ENCODE measurements at regions not wholly inside any gene's neighbourhood (a gene's known extent, or its start where the extent isn't known, plus 50 kb on each side); places are given as distances from the start of the nearest gene placed in this dataset.

DNA sequence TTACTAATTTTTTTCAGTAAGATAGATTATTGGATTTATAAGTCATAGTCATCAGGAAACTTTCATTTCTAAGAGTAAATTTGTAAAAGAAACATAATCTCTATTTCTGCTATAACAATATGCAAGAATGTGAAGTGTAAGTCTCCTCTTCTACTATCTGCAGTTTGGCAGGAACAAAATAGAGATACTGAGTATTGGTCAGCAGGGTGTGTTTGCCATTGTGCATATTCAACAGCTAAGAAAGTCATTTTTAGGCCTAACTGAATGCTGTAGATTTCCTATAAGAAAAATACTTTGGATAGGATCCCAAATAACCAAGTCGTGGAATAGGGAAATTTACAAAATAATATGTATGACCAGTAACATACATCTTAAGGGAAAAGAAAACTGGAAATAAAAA is 253.3 kb upstream of the EPHA5 start:
- TF ChIP-seq, protein P1, sequence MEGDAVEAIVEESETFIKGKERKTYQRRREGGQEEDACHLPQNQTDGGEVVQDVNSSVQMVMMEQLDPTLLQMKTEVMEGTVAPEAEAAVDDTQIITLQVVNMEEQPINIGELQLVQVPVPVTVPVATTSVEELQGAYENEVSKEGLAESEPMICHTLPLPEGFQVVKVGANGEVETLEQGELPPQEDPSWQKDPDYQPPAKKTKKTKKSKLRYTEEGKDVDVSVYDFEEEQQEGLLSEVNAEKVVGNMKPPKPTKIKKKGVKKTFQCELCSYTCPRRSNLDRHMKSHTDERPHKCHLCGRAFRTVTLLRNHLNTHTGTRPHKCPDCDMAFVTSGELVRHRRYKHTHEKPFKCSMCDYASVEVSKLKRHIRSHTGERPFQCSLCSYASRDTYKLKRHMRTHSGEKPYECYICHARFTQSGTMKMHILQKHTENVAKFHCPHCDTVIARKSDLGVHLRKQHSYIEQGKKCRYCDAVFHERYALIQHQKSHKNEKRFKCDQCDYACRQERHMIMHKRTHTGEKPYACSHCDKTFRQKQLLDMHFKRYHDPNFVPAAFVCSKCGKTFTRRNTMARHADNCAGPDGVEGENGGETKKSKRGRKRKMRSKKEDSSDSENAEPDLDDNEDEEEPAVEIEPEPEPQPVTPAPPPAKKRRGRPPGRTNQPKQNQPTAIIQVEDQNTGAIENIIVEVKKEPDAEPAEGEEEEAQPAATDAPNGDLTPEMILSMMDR (conservative IDR thresholded peaks at IDR 0.05; ENCODE audit: low read length) = no peak
- TF ChIP-seq EZH2phosphoT487 (IDR thresholded peaks at IDR 0.05; ENCODE audit: borderline replicate concordance) = no peak
